VCaP (cell line): ENCODE measurements at regions not wholly inside any gene's neighbourhood (a gene's known extent, or its start where the extent isn't known, plus 50 kb on each side); places are given as distances from the start of the nearest gene placed in this dataset.
"Not testable (repeated sequence)": the region's sequence is repeated elsewhere in the genome, so short reads cannot be mapped to it uniquely, and the experiment has no call there.

Experiments
- H3K27ac ChIP-seq: fragments of 450-650 bp; 2 replicates; pipeline ENCODE4 v1.5.1; 2017
- CTCF ChIP-seq: fragments of 450-650 bp; conservative IDR thresholded peaks from 2 replicates; pipeline ENCODE4 v1.5.1; 2017; ENCODE audit warnings: mild to moderate bottlenecking, moderate library complexity

GRCh38 chr6:121678245-121678644, 242.8 kb downstream of the GJA1 start:
- no peak overlapping the region for H3K27ac ChIP-seq
- TF ChIP-seq CTCF: no peak

GRCh38 chr6:121680058-121680457, 244.6 kb downstream of the GJA1 start:
- no peak overlapping the region for H3K27ac ChIP-seq

GRCh38 chr6:121682666-121683065, 247.2 kb downstream of the GJA1 start:
- TF ChIP-seq CTCF: no peak
- no peak overlapping the region for H3K27ac ChIP-seq

More at GRCh38 chr6:121680058-121680457, 244.6 kb downstream of the GJA1 start:
- no peak for TF ChIP-seq CTCF

GRCh38 chr6:121685806-121686205, 250.4 kb downstream of the GJA1 start:
- H3K27ac ChIP-seq: not testable (repeated sequence)

- no peak for TF ChIP-seq CTCF
- H3K27ac ChIP-seq: no peak overlapping the region
Observed at GRCh38 chr6:121686611-121687023, 251.2 kb downstream of the GJA1 start.

GRCh38 chr6:121688974-121689373, 253.5 kb downstream of the GJA1 start:
- H3K27ac ChIP-seq: no peak overlapping the region
- TF ChIP-seq CTCF: no peak

GRCh38 chr6:121691126-121691551, 255.7 kb downstream of the GJA1 start:
- TF ChIP-seq CTCF: no peak
- no peak overlapping the region for H3K27ac ChIP-seq

- no peak for TF ChIP-seq CTCF
- no peak overlapping the region for H3K27ac ChIP-seq
Observed at GRCh38 chr6:121694389-121694788, 258.9 kb downstream of the GJA1 start.
